ENCODE measurements at regions not wholly inside any gene's neighbourhood (a gene's known extent, or its start where the extent isn't known, plus 50 kb on each side); places are given as distances from the start of the nearest gene placed in this dataset.
A peak's percentile ranks its signal among the peaks of the same experiment; 100 is the strongest.
"Not testable (repeated sequence)": the region's sequence is repeated elsewhere in the genome, so short reads cannot be mapped to it uniquely, and the experiment has no call there.

DNA sequence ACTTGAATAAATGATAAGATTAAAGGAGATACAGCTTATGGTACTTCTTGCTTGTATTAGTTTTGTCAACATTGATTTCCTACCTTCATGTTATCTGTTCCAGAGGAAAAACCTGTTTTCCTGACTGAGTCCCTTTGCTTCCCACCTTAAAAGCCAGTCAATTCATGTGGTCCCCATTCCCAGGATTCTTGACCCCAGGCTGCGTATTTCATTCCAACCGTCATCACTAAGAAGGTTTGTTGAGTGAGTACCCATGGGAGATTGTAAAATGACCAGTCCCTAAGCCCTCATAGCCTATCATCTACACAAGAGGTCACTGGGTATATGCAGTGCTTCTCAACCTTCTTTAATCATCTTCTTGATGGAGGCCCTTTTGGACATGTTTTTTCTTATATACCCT, 52.2 kb downstream of the BEX3 start:
- DNase-seq (ENCODE audit: insufficient read length, low spot score), result no peak
- no peak for TF ChIP-seq POLR2A (IDR thresholded peaks at IDR 0.05; ENCODE audit: low read depth, low read length)
- FAIRE-seq, result no peak

DNA sequence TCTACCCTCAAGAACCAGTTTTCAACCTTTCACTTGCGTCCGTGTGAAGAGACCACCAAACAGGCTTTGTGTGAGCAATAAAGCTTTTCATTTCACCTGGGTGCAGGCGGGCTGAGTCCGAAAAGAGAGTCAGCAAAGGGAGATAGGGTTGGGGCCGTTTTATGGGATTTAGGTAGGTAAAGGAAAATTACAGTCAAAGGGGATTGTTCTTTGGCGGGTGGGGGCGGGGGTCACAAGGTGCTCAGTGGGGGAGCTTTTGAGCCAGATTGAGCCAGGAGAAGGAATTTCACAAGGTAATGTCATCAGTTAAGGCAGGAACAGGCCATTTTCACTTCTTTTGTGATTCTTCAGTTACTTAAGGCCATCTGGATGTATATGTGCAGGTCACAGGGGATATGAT, 52.7 kb downstream of the BEX3 start:
- not testable (repeated sequence) for DNase-seq (ENCODE audit: insufficient read length, low spot score); FAIRE-seq

DNA sequence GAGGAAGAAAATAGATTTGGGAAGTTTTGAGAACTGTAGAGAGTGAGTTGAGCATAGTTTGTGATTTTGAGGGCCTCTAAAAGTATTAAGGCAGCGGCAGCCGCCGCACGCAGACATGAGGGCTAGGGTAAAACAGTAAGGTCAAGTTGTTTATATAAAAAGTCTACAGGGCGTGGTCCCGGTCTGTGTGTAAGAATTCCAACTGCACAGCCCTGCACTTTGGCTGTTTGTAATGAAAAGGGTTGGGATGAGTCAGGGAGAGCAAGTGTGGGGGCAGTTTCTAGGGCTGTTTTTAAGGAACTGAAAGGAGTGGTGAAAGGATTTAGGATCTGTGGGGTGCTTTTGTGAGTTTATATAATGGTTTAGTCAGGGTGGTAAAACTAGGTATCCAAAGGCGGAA, 55.0 kb downstream of the BEX3 start:
- no peak for FAIRE-seq
- no peak for TF ChIP-seq POLR2A (IDR thresholded peaks at IDR 0.05; ENCODE audit: low read depth, low read length)
- DNase-seq (ENCODE audit: insufficient read length, low spot score), result no peak

DNA sequence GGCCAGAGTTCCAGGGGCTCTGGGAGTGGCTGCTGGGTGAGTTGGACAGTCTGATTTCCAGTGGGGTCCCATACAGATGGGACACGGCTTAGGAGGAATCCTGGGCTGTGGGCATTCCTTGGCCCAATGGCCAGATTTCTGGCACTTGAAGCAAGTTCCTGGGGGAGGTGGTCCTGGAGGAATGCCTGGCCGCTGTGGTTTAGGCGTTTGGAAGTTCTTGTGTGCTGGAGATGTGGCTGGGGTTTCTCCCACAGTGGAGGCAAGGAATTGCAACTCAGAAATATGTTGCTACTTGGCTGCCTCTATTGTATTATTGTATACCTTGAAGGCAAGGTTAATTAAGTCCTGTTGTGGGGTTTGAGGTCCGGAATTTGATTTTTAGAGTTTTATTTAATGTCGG, 56.5 kb downstream of the BEX3 start:
- not testable (repeated sequence) for DNase-seq (ENCODE audit: insufficient read length, low spot score); FAIRE-seq

DNA sequence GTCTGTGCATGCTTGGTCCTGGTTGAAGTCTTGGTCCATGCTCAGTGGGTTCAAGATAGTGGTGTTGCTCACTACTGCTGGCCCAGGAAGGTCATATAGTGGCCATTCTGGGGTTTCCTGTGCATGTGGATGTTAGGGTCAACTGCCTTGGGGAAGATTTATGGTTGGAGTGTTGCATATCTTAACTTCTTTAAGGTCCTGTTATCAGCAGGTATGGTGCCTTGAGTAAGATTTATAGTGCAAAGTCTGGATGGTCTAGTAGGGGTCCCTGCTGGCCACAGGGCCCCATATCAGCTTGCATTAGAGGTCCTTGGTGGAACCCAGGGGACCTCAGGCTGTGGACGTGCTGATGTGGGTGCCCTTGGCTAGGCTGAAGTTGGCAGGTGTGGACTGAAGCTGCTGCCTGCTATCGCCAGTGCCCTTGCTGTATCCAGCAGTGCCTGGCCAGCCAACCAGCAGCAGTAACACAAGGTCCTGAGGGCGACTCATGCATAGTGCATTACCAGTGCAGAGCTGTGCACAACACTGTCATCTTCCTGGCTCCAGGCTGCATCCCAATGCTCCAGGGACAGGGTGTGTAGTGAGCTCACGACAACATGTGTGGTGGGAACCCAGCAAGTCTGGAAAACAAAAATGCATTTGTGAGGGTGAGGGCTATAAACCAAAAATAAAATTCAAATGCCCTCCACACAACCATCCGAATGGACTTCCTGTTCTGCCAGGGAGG, 61.0 kb downstream of the BEX3 start:
- peak; percentile 14 for DNase-seq (ENCODE audit: insufficient read length, low spot score)
- peak; percentile 76 for FAIRE-seq
- TF ChIP-seq POLR2A (IDR thresholded peaks at IDR 0.05; ENCODE audit: low read depth, low read length), result no peak

DNA sequence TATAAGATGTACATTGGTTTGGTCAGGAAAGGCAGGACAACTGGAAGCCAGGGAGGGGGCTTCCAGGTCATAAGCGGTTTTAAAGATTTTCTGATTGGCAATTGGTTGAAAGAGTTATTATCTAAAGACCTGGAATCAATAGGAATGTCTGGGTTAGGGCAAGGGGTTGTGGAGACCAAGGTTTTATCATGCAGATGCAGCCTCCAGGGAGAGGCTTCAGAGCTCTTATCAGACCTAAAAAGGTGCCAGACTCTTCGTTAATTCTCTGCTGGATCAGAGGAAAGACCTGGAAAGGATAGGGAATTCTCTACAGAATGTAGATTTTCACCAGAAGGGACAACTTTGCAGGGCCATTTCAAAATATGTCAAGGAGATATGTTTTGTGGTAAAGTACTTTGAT, 62.8 kb downstream of the BEX3 start:
- no peak for TF ChIP-seq POLR2A (IDR thresholded peaks at IDR 0.05; ENCODE audit: low read depth, low read length)
- DNase-seq (ENCODE audit: insufficient read length, low spot score), result no peak
- no peak for FAIRE-seq

DNA sequence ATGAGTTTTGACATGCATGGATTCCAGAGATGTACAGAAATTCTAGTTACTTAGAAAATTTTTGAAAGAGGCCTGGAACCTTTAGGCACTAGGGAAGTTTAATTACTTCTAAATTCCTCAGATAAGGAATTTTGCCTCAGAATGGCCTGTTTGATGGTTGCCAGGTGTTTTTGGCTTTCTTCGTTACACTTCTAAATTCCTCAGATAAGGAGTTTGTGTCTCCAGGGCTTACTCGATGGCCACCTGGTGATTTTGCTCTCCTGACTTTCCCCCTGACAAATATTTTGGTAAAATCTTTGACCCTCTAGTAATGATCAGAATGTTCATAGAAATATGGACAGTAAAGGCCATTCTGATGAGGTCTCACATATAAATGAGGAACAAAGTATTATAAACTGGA, 64.3 kb downstream of the BEX3 start:
- no peak for DNase-seq (ENCODE audit: insufficient read length, low spot score)
- TF ChIP-seq POLR2A (IDR thresholded peaks at IDR 0.05; ENCODE audit: low read depth, low read length), result no peak
- FAIRE-seq, result no peak

DNA sequence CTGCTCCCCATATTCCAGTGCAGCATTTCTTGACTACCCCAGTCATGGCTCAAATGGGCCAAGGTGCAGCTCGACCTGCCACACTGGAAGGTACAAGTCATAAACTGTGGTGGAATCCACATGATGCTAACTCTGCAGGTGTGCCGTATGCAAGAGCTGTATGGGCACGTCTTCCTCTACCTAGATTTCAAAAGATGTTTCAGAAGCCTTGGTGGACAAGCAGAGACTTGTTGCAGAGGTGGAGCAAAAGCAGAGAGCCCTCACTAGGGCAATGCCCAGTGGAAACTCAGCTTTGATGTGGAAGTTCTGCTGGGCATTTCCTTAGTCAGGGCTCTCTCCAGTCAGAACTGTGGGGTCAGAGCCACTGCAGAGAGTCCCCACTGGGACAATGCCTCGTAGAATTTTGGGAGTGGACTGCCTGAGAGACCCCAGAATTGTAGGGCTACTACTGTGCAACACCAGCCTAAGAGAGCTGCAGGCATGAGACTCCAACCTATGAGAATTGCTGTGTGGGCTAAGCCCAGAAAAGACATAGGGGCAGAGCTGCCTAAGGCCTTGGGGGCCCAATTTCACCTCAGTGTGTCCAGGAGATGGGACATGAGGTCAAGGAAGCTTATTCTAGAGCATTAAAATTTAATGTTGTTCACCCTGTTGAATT, 65.7 kb downstream of the BEX3 start:
- TF ChIP-seq POLR2A (IDR thresholded peaks at IDR 0.05; ENCODE audit: low read depth, low read length), result no peak
- DNase-seq (ENCODE audit: insufficient read length, low spot score), result no peak
- FAIRE-seq, result no peak

DNA sequence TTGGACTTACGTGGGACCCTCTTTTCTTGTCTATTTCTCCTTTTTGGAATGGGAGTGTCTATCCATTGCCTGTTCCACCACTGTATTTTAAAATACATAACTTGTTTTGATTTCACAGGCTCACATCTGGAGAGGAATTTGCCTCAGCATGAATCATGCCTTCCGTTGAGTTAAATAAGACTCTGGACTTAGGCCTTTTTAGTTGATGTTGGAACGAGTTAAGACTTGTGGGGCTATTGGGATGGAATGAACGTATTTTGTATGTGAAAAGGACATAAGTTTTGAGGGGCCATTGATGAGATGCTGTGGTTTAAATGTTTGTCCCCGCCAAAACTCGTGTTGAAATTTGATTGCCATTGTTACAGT, 66.2 kb downstream of the BEX3 start:
- FAIRE-seq (no peak), DNase-seq (ENCODE audit: insufficient read length, low spot score) (no peak)
- no peak for TF ChIP-seq POLR2A (IDR thresholded peaks at IDR 0.05; ENCODE audit: low read depth, low read length)

DNA sequence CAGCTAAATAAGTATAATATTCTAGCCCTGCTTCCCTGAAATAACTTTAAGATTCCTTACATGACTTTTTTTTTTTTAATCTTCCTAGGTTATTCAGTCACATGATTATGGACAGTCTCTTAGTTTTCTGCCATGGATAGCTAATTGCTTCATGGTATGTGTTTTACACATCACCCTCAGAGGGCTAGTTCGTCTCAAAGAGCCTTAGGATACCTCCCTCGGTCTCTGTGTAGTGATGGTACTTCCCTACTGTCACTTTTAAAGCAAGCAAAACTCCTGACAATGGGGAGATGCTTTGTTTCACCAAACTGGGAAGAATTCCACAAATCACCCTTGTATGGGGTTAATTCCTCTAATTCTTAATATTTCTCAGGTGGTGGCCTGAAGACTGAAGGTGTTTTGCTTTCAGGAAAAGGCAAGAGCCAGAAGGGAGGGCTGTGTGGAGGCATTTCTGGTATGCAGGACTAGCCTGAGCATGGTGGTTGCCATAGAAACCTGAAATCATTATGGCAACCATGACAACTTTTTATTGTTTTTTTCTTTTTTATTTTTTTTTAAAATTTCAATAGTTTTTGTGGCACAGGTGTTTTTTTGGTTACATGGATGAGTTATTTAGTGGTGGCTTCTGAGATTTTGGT, 70.4 kb downstream of the BEX3 start:
- DNase-seq (ENCODE audit: insufficient read length, low spot score) (no peak), FAIRE-seq (no peak)
- TF ChIP-seq POLR2A (IDR thresholded peaks at IDR 0.05; ENCODE audit: low read depth, low read length), result no peak
